RWPE2 (cell line): ENCODE measurements at regions not wholly inside any gene's neighbourhood (a gene's known extent, or its start where the extent isn't known, plus 50 kb on each side); places are given as distances from the start of the nearest gene placed in this dataset.

Experiments used
- ATAC-seq: fragments of 200-7000 bp; cut with Tn5 transposase; 3 replicates; pipeline ENCODE4 v1.9.1; 2021; ENCODE audit warnings: low read depth
- DNase-seq: peaks from one replicate; pipeline ENCODE4 v3.0.0-alpha.2; 2020; ENCODE audit warnings: low spot score
- H3K27ac ChIP-seq: fragments of 450-650 bp; 2 replicates; pipeline ENCODE4 v1.5.1; 2017; ENCODE audit warnings: mild to moderate bottlenecking; ENCODE audit not compliant: poor library complexity, severe bottlenecking
- H3K27me3 ChIP-seq: fragments of 250-450 bp; sonication (Bioruptor Pico); 2 replicates; pipeline ENCODE4 v1.5.1; 2021; ENCODE audit warnings: mild to moderate bottlenecking, moderate library complexity; ENCODE audit not compliant: insufficient read depth, poor library complexity, severe bottlenecking
- H3K36me3 ChIP-seq: fragments of 250-450 bp; sonication (Bioruptor Pico); 2 replicates; pipeline ENCODE4 v1.5.1; 2020; ENCODE audit warnings: low read depth, mild to moderate bottlenecking, moderate library complexity
- H3K4me1 ChIP-seq: fragments of 250-450 bp; sonication (Bioruptor Pico); 2 replicates; pipeline ENCODE4 v1.5.1; 2021; ENCODE audit warnings: mild to moderate bottlenecking, moderate library complexity; ENCODE audit not compliant: insufficient read depth, poor library complexity, severe bottlenecking
- H3K4me3 ChIP-seq: fragments of 250-450 bp; sonication (Bioruptor Pico); 2 replicates; pipeline ENCODE4 v1.5.1; 2021; ENCODE audit warnings: mild to moderate bottlenecking, moderate library complexity; ENCODE audit not compliant: severe bottlenecking
- H3K9me3 ChIP-seq: fragments of 250-450 bp; sonication (Bioruptor Pico); 2 replicates; pipeline ENCODE4 v1.5.1; 2021; ENCODE audit warnings: mild to moderate bottlenecking, moderate library complexity; ENCODE audit not compliant: severe bottlenecking
- TF ChIP-seq, protein P1 (sequence below): fragments of 450-650 bp; IDR thresholded peaks from one replicate; pipeline ENCODE4 v1.5.1; 2017; ENCODE audit warnings: mild to moderate bottlenecking, moderate library complexity; ENCODE audit not compliant: poor library complexity, severe bottlenecking

- no peak for ATAC-seq
- TF ChIP-seq, protein P1, sequence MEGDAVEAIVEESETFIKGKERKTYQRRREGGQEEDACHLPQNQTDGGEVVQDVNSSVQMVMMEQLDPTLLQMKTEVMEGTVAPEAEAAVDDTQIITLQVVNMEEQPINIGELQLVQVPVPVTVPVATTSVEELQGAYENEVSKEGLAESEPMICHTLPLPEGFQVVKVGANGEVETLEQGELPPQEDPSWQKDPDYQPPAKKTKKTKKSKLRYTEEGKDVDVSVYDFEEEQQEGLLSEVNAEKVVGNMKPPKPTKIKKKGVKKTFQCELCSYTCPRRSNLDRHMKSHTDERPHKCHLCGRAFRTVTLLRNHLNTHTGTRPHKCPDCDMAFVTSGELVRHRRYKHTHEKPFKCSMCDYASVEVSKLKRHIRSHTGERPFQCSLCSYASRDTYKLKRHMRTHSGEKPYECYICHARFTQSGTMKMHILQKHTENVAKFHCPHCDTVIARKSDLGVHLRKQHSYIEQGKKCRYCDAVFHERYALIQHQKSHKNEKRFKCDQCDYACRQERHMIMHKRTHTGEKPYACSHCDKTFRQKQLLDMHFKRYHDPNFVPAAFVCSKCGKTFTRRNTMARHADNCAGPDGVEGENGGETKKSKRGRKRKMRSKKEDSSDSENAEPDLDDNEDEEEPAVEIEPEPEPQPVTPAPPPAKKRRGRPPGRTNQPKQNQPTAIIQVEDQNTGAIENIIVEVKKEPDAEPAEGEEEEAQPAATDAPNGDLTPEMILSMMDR, result no peak
- H3K27ac ChIP-seq, result peak overlapping the region; percentile 99
- H3K4me1 ChIP-seq, result peaks cover 40% of the 10 kb centered on the region
- DNase-seq, result no peak
- no peak overlapping the region for H3K4me3 ChIP-seq
- no peaks in the 10 kb centered on the region for H3K27me3 ChIP-seq
- no peaks in the 10 kb centered on the region for H3K36me3 ChIP-seq
- H3K9me3 ChIP-seq, result no peaks in the 10 kb centered on the region
Observed at GRCh38 chr20:50439539-50440453, 70.4 kb upstream of the PTPN1 start.

DNA sequence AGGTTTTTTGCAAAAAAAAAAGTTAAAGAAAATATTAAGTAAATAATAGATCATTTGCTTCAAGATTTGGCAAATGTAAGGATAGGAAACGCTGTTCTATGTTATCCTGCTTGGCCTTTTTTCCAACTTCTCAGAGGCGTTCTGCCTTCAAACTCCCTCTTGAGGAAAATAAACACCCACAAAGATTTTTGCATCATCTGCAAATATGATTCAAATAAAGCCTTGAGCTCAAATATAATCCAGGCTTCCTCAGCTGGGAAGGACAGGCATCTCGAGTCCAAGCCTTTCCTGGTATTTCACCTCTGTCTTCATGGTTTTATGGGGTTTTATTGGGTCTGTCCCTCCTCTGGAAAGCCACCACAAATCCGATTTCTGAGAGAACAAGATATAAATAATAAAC lies 67.7 kb upstream of the PTPN1 start:
- no peak for ATAC-seq
- Histone ChIP-seq H3K4me3 (no peak overlapping the region), H3K4me1 (peaks cover 39% of the 10 kb centered on the region), H3K9me3 (no peaks in the 10 kb centered on the region), H3K27ac (peak overlapping the region; percentile 99), H3K36me3 (no peaks in the 10 kb centered on the region), H3K27me3 (no peaks in the 10 kb centered on the region)
- DNase-seq, result no peak
- TF ChIP-seq, protein P1, result no peak

DNA sequence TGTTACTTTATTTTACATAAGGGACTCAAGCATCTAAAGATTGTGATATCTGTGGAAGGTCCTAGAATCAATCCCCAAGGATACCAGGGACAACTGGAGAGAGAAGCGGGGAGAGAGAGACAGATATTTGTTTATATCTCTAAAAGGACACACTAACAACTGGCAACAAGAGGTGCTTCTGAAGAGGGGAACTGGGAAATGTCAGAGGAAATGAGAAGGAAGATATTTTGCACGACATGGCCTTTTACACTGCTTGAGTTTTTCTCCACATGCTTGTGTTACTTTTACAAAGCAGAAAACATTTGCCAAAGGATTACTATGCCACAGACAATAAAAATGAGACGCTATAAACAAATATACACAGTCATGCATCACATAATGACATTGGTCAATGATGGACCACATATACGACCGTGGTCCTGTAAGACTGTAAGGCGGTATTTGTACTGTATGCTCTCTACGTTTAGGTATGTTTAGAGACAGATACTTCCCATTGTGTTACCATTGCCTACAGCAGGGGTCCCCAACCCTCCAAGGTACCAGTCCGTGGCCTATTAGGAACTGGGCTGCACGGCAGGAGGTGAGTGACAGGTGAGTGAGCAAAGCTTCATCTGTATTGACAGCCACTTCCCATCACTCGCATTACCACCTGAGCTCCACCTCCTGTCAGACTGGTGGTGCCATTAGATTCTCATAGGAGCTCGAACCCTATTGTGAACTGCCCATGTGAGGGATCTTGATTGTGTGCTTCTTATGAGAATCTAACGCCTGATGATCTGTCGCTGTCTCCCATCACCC lies 64.6 kb upstream of the PTPN1 start:
- no peaks in the 10 kb centered on the region for H3K27me3 ChIP-seq
- no peaks in the 10 kb centered on the region for H3K9me3 ChIP-seq
- H3K4me1 ChIP-seq, result peaks cover 9% of the 10 kb centered on the region
- H3K27ac ChIP-seq, result no peak overlapping the region
- no peak for ATAC-seq
- TF ChIP-seq, protein P1, result no peak
- no peak for DNase-seq
- no peaks in the 10 kb centered on the region for H3K36me3 ChIP-seq
- no peak overlapping the region for H3K4me3 ChIP-seq

DNA sequence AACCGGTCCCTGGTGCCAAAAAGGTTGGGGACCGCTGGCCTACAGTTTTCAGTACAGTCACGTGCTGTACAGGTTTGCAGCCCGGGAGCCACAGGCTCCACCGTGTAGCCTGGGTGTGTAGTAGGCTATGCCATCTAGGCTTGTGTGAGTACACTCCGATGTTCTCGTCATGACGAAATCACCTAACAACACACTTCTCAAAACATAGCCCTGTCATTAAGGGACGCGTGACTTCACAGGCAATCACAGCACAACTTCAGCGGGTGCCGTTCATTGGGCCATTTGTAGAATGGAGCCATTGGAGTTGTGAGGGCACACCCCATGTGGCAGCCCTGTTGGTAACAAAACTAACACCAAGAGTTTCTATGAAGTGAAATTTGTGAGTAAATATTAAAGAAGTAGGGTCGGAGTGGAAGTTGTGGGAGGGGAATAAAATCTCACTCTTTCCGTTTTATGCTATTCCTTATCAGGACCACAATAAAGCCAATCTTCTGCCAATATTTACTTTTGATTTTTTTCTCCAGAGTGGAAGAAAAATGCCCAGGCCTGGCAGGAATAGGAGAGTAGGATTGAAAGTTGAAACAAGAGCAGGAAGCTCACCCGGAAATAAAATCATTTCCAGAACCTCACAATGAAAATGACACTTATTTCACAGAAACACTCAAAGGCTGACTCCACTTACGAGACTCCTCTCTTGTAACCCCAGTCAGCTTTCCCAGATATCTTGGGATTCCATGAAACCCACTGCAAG lies 63.7 kb upstream of the PTPN1 start:
- TF ChIP-seq, protein P1, result no peak
- ATAC-seq (no peak), DNase-seq (no peak)
- Histone ChIP-seq H3K9me3 (no peaks in the 10 kb centered on the region), H3K27me3 (no peaks in the 10 kb centered on the region), H3K4me3 (no peak overlapping the region), H3K36me3 (no peaks in the 10 kb centered on the region), H3K27ac (no peak overlapping the region), H3K4me1 (peaks cover 7% of the 10 kb centered on the region)
